Right ventricle myocardium superior (tissue), 1 donor: ENCODE measurements at regions not wholly inside any gene's neighbourhood (a gene's known extent, or its start where the extent isn't known, plus 50 kb on each side); places are given as distances from the start of the nearest gene placed in this dataset.

Source experiments
- ATAC-seq: fragments of 200-7000 bp; cut with Tn5 transposase; one replicate; pipeline ENCODE4 v1.9.1; 2020; ENCODE audit warnings: mild to moderate bottlenecking; ENCODE audit not compliant: poor library complexity
- DNase-seq: peaks from one replicate; pipeline ENCODE4 v3.0.0-alpha.2; 2020
- intact Hi-C: fragments of 100-400 bp; cut with DNase I; formaldehyde crosslinking; loops from one replicate; pipeline ENCODE4 v1.11.2; 2022
- donor health status: DM: no; HTN: yes; CAD: no; lungs with severe emphysema.

DNA sequence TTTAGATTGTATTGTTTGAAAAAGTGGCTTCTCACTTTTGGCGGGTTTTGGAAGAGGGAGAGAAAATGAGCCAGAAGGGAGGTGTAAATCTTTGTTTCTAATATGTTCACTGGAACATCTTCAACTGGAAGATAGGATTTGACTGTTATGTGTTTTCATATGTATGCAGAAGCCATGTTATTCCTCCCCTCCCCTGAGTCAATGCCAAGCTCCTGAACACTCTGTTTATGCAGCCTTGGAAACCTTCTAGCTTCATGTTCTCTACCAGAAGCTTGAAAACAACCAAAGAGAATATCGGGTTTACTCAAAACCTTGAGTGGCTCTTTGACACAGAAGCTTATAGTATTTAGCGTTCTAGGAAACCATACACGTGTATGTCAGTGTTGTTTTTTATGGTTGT lies 279.1 kb downstream of the PRL start:
- DNase-seq (no peak), ATAC-seq (no peak)
- intact Hi-C loops, result no loop called here

DNA sequence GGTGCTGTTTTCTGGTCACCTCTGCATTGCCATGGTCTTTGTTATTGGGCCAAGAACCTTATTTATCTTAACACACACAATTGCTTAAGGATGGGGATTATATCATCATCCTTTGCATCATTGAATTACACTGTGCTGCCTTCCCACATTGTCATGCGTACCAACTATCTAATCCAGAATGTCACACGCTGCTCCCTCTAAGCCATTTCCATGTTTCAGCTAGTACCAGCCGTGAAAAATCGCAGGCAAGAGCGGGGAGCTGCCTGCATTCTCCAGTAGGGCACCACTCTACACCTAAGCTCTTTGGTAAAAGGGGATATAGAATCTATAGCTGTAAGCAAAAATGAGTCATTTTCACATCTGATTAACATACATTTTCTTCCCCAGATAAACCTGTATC lies 277.0 kb downstream of the PRL start:
- intact Hi-C loops, result no loop called here
- DNase-seq, result no peak
- ATAC-seq, result no peak

DNA sequence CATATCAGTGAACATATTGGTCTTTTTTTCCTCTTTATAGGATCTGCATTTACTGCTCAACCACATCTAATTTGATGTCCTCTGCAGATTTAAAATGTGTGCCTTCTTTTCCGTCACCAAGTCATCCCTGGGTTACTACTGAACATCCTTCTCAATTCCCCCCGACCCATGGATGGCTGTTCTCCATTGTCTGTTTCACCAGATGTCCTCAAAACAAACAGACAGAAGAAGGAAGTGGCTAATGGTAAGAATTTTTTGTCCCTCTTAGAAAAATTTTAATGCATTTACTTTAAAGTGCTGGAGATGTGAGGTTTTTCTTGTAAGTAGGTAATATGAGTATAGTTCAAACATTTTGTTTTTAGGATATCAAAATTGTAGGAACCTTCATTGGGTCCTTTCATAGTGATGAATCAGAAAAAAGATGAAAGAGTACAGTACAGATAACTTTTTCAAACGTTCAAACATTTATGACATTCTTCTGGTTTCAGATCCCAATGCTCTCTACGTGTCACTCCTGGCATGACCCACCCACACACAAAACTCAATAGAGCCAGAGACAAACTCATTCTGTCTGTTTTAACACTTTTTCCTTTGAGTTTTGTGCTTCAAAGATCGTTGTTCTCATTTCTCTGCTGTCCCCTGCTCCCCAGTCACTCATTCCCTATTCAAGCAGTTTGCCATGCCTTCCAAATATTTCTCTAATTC lies 276.4 kb downstream of the PRL start:
- DNase-seq, result no peak
- no peak for ATAC-seq
- intact Hi-C loops, result no loop called here

DNA sequence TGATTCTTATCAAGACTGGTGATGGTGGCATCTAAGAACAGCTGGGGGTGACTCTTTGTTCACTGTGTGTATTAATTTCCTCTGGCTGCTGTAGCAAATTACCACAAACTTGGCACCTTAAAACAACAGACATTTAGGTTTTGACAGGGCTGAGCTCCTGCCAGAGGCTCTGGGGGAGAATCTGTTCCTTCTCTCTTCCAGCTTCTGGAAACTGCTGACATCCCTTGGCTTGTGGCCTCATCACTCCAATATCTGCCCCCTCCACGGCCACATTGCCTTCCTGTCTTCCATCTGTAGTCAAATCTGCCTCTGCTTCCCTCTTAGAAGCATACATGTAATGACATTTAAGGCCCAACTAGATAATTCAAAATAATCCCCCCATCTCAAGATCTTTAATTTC lies 274.9 kb downstream of the PRL start:
- no peak for DNase-seq
- intact Hi-C loops, result no loop called here
- no peak for ATAC-seq

DNA sequence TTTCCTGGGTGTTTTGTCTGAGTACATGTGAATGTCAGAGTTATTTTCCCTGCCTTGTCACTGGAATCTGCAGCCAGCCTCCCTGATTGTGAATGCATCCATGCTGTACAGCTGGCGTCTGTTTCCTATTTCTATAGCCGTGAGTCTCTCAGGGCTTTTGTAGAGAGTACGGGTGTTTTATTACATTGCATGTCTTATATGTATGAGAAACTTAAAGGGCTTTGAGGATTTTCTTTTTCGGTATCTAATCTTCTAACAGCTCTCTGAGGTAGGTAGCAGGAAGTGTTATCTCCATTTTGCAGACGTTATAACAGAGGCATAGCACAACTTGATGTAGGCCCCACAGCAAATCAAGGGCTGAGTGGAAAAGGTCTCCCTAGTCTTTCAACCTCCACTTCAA lies 272.9 kb downstream of the PRL start:
- DNase-seq (no peak), ATAC-seq (no peak)
- intact Hi-C loops, result no loop called here

DNA sequence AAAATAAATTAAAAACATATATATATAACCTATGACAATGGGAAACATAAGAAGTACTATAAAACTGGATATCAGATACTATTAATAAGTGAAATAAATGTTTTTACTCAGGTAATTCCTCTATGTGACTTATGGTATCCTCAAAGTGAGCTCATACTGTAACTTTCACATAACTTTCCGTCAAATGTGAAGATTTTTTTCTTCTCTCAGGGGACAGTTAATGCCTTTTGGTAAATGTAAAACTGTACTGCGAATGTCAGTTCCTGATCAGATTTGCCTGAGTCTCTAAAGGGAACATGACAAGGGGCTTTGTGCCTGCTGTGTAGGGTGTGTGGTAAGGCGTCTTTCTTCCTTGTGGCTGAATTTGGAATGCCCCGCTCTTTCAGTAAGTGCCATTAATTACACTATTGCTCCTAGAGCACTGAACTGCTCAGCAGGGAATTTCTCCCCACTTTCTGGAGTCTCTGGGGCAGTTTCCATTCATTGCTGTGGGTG lies 271.8 kb downstream of the PRL start:
- intact Hi-C loops, result no loop called here
- ATAC-seq (no peak), DNase-seq (no peak)

DNA sequence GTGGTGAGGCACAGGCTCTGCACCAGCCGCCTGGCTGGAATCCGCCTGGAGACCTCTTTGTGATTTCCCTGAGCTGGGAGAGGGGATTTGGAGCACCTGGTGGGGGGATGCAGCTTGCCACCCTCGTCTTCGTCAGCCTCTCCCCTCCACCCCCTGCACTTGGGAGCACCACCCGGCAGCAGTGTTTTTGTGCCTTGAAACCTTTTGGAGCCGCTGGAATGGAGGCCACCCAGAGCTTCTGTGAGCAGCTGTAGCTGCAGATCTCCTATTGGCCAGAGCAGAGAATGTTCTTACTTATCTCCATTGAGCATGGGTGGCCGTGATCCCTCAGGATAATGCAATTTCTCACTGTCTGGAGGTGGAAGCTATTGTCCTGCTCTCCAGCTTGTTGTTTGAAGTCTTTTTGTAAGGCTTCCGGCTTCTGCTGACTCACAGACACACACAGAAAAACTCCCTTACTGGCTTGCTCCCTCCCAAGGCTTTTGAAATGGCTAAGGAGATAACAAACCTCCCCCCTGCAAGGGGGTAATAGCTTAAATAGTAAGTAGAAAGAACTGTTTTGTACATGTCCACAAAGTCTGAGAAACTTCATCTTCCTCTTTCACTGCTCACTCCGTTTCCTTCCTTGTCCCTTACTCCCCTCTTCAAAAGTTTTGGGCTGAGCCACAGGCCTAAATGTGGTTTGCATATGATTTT lies 271.2 kb downstream of the PRL start:
- intact Hi-C loops, result no loop called here
- DNase-seq (no peak), ATAC-seq (peak; percentile 57)

DNA sequence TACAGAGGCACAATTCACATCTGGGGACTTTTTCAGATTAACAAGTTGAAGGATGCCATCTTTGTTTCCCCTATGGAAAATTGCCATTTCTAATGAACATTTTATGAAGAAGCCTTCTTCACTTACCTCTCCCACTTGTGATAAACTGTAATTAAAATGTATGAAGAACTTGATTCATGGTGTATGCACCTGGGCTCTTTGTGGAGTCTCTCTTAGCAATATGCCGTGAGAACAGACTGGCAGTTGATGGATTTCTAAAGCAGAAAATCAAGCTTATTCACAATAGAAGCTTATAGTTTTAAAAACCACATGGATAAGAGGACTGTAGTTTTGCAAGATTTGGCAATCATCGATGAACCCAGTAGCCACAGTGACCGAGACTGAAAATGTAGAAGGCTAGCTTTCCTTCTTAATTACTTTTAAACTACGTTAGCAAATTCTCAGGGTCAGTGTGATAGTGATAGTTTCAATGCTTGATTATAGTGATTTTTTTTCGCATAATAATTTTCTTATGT lies 270.6 kb downstream of the PRL start:
- intact Hi-C loops, result no loop called here
- DNase-seq (no peak), ATAC-seq (no peak)

DNA sequence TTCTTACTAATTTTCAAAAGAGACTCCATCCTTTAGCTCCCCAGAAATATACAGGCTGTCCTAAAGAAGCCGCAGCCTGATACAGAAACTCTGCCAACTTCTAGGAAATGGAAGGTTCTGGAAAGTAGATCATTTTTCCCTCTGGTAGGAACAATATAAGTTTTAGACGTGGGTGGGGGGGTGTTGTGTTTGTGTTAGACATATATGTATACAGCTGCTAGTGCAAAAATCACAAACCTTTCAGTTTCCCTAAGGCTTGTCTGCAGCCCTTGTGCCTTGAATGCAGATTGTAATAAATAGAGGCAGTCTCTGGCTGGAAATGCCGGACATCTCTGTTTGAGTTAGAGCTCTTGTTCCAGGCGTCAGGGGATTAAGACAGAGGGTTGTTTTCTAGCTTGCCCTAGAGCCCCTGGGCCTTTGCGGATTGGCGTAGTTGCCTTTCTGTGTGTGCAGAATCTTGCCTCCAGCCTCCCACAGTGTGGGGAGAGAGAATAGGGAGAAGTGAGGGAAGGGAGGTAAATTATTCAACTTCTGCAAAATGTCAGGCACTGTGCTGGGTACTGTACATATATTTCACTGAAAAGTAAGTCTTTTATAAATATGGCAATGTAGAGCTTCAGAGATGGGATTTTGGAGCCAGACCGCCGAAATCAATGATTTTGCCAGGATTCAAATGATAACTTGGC lies 269.7 kb downstream of the PRL start:
- DNase-seq (no peak), ATAC-seq (no peak)
- intact Hi-C loops, result no loop called here

DNA sequence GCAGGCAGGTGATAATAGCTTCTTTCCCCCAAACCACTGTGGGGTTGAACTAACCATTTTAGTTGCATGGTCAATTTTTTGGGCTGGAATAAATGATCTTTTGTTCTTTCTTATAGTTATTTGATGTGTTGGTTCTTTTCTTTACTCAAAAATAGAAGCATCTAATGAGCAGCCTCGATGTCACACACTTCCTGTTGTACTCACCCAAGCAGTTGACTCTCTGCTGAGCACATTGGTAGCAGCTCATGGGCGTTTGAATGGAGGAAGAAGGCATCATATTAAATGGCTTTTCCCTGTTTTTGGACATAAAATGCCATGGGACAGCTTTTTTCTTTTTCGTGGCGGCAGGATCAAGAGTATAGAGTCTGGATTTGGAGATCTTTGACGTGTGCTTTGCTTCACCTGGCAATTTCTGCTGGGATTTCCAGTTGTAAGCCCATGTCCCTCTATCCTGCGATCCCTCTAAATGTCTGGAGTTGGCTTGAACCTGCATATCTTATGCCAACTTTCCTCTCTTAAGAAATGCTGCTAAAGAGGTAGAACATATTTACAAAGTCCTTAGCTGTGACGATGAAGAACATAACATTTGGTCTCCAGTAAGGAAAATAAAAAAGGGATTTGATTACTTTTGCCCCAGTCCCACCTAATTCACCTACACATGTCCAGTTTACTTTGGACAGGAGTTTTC lies 268.3 kb downstream of the PRL start:
- no peak for DNase-seq
- intact Hi-C loops, result no loop called here
- ATAC-seq, result no peak

DNA sequence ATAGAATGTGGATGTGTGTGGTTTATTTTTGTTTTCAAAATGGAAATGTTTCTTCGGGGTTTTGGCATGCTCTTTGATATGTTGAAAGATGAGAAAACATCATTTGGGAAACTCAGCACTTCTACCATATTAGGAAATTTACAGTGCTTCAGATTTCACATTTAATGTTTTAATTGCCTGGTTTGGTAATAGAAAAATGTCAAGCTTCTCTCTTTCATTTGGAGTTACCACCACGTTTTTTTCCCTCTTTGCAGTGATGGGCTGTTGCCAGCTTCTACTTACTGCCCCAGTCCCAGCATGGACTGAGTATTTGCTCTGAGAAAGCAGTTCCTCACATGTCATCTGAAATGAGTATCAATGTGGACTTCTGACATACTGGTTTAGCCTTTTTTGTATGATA lies 267.7 kb downstream of the PRL start:
- DNase-seq (no peak), ATAC-seq (no peak)
- intact Hi-C loops, result no loop called here

DNA sequence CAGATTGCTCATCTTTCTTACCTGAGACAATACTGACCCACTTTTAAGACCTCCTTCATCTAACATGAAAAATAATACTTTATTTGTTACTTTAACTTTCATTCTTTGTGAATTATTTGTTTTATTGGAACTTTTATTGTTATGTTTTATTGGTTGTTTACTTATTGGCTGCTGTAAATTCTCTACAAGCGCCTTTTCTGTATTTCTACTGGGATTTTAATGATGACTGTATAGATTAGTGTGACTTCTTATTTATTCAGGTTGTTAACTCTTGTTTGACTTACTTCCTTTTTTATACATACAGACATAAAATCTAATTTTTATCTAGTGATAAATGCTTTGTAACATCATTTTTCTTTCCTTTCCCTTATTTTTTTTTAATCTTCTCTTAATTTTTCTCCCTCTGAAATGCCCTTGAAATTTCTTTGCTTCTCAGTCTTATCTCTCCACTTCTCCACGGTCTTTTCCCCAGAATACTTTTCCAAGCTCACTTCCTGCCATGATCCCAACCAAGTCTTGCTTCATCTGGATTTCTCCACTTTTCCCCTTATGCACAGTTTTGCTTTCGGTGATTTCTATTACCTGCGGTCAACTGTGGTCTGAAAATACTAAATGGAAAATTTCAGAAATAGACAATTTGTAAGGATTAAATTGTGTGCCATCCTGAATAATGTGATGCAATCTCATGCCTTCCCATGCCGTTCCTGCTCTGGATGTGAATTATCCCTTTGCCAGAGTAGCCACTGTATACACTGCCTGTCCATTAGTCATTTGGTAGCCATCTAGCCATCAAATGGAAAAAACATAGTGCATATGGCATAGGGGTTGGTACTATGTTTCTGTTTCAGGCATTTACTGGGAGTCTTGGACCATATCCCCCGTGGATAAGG lies 265.9 kb downstream of the PRL start:
- intact Hi-C loops, result no loop called here
- DNase-seq (no peak), ATAC-seq (no peak)

DNA sequence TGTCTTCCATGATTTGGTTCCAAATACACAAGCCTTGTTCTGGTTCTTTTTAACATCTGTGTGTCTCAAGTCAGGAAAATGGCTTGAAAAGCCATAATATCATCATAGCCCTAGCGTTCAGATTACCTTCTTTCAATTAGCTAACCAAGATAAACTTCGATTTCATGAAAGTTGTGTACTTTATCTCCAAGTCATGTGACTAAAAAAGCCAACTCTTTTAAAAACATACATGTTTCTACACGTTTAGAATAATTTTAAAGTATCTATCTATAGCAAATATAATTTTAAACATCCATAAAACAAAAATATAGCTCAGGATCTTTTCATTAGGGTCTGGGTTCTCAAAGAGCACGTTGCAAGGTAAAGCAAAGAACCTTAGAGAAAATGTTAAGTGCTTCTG lies 261.1 kb downstream of the PRL start:
- intact Hi-C loops, result no loop called here
- ATAC-seq (no peak), DNase-seq (no peak)

DNA sequence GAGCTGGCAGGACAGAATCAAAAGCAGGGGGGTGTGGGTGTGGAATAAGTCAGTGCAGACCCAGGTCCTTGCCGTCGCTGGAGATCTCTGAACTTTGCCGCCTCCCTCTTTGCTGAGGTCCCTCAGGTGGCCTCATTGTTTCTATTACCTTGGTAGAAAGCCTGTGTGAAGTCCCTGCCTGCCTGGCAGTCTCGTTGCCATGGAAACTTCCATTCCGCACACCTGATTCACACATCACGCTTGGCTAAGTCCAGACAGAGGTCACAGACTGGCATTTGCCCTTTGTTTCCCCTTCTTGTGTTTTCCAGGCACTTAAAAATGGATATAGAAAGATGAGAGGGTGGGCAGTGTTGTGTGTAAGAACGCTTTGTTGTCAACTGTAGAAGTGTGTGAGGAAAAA lies 260.6 kb downstream of the PRL start:
- no peak for ATAC-seq
- intact Hi-C loops, result no loop called here
- no peak for DNase-seq

DNA sequence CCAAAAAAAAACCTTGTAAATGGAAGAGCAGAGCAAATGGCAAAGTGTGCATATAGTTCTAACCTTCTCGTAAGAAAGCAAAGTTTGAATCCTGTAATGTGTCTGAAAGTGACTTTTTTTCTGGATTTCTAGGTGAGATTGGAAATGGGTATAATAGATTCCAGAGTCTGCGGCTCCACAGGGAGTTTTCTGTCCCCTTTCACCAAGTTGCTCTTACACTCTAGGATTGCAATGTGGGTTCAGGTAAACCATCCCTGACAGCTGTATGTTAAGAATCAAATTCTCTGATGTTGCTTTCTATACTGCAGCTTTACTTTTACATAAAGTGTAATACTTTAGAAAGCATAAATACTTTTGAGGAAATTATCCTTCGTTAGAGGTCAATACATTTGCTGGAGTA lies 260.1 kb downstream of the PRL start:
- intact Hi-C loops, result no loop called here
- no peak for ATAC-seq

DNA sequence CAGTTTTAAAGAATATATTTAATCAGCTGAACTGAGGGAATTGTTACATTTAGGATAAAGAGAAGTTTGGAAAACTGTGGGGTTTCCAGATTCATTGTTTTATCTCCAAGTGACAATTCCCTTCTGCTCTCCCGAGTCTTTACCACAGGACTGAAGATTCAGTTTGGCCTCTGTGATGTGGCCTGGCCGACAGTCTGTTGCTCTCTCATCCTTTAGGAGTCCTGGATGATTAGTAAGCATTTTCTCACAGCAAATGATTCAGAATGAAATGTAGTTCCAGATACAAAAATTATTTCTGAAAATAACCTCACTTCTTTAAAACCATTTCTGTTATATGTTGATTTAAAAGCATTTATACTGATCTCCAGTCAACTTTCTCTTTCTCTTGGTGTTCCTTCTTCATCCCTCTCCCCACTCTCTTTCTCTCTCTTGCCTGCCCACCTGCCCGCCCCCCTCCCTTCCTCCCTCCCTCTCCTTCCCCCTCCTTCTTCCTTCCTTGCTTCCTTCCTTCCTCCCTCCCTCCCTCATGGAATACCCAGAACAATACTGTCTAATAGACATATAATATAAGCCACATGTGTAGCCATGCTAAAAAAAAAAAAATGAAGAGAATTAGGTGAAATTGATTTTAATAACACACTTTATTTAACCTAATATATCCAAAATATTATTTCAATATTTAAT lies 254.9 kb downstream of the PRL start:
- DNase-seq (no peak), ATAC-seq (no peak)
- intact Hi-C loops, result no loop called here

More for the DNA sequence above, 260.1 kb downstream of the PRL start:
- no peak for DNase-seq

DNA sequence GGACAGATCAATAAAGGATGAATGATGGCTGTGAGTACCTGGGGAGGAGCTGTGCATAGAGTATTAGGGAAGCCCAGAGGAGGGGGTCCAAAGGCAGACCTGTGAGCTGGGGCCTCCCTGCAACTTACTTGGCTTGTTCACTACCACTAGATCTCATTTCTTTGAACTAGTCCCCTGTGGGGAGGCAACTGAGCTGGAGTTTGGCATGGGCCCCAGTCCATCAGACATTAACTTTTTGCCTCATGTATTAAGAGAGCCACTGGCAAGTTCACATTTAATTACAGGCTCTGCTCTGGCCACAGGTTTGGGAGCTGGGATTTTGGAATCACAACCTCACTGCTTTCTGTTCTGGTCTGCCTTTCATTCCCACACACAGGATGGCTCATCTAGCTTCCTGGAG lies 254.1 kb downstream of the PRL start:
- intact Hi-C loops, result no loop called here

More for the DNA sequence above, 254.1 kb downstream of the PRL start:
- peak; percentile 48 for DNase-seq
- ATAC-seq, result peak; percentile 63
